HG03159 (cell line): ENCODE measurements at regions not wholly inside any gene's neighbourhood (a gene's known extent, or its start where the extent isn't known, plus 50 kb on each side); places are given as distances from the start of the nearest gene placed in this dataset.

Experiments
- ATAC-seq: cut with Tn5 transposase; IDR thresholded peaks from one replicate; pipeline ENCODE4 v1.9.1; 2021; ENCODE audit warnings: mild to moderate bottlenecking, moderate library complexity; ENCODE audit not compliant: unreplicated experiment

DNA sequence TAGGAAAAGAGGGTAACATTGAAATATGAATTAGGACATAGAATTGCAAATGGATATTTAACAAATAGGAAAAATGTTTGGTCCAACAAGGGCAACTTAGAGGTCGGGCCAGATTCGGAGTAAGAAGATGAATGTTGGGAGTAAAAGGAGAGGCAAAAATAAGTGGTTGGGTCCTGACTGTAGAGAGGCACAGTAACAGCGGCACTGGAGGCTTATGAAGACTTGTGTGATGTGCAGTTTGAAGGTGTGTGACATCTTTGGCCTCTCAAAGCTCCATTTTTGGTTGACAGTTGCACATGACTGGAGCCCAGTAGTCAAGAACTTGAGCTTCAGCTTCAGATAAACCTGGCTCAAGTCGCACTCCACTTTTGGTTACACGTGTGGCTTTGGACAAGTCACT, 109.9 kb upstream of the PAXBP1 start:
- no peak for ATAC-seq

DNA sequence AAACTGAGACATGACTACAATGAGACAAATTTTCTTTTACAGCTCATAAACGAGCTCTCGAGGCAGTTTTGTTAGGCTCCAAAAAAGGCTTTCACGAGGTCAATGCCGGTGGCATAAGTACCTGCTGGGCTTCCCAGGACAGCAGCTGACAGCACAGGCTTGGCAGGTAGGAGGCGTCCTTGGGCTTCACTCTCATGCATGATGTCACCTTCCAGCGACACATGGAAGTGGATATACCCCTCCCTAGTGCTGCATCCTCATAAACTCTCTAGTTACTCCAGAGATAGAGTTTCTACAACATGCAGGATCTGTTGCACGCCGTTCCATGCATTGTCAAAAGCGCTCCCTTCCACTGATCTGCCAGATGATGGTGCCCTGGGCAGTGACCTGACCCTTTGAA, 112.5 kb upstream of the PAXBP1 start:
- no peak for ATAC-seq

DNA sequence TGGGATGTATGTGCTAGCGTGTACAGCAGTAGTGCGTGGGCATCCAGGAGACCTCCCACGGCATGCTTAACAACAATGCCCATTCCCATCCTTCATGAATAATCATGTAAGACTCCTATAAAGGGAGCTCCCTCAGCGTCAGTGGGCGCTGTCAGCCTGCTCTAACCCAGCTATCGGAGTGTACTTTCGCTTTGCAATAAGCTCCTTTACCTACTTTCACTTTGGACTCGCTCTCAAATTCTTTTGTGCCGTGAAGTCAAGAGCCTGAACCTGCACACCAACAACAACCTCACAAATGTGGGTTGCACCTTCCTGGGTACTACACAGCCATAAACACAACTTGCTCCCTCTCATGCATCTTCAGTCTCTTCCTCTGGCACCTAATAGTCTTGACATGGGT, 114.8 kb upstream of the PAXBP1 start:
- ATAC-seq = no peak

DNA sequence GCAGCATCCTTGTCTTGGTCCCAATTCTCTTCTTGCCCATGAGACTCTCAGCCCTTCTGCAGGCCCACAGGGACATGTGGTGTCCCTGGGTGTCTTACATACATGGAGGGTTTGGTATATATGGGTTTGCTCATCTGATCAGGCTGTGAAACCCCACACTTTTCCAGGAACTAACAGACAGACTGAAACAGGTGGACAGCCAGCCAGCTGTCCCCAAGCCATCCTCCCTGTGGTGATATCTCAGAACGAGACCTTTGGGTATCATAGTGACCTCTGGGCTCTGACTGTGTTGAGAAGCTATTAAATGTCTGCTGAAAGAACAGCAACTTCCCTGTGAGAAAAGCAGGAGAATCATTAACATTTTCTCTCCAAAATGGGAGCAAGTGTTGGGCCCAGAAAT, 115.5 kb upstream of the PAXBP1 start:
- ATAC-seq = no peak

DNA sequence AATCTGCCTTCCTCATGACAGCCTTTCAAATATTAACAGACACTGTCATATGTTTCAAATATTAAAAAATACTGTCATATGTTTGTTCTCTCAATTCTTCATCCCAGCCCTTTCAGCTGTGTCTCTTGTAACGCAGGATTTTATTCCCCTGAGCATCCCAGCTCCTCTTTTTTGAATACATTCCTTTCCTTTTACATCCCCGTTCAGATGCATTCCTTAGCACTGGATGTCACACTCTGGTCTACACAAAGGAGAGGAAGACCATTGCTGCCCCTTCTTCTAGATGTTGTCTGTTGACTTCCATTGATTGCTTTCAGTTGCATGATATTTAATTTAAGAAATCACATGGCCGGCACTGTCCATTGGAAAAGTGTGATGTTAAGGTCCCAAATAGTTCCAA, 117.4 kb upstream of the PAXBP1 start:
- ATAC-seq = no peak

GRCh38 chr21:32889596-32889995, 118.0 kb upstream of the PAXBP1 start:
- no peak for ATAC-seq

GRCh38 chr21:32894321-32894720, 122.8 kb upstream of the PAXBP1 start:
- no peak for ATAC-seq

GRCh38 chr21:32900814-32901213, 124.9 kb upstream of the OLIG2 start:
- no peak for ATAC-seq

- no peak for ATAC-seq
Measured at GRCh38 chr21:32907521-32907920, 118.2 kb upstream of the OLIG2 start.

DNA sequence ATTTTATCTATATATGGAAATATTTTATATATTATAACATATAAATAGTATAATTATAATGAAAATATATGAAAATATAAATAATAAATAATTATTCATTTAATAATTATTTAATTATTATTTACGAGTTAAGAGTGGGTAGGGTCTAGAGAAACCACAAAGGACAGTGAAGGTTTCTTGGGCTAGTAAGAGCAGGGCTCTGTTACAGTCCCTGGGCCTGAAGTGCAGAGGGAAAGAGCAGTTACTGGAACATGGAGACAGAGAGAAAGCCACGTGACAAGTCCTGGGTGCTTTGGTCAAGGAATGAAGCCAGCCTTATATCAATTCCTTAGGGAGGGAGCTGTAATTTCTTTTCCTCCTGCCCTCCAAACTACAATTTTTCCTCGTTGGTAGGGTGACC, 117.2 kb upstream of the OLIG2 start:
- no peak for ATAC-seq

DNA sequence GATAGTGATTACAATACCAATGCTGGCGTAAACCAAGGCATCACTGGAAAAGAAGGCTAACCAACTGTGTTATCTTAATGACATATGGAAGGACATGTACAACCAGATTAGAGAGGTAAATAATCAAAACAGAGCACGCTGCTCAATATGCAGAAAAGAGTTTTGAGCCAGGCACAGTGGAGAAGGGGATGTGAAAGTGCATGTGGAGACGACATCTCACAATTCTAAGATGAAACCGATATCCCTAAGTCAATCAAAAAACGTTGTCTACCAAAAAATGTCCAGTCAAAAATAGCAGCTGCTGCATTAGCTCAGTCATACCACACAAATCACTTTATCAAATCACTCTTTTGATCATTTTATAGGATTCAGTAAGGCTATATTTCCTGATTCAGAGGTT, 116.3 kb upstream of the OLIG2 start:
- ATAC-seq = no peak

GRCh38 chr21:32914424-32915039, 111.2 kb upstream of the OLIG2 start:
- ATAC-seq = no peak

GRCh38 chr21:32915099-32915498, 110.6 kb upstream of the OLIG2 start:
- no peak for ATAC-seq

GRCh38 chr21:32916088-32916487, 109.6 kb upstream of the OLIG2 start:
- ATAC-seq = no peak

- no peak for ATAC-seq
Measured at GRCh38 chr21:32916522-32917099, 109.1 kb upstream of the OLIG2 start.

DNA sequence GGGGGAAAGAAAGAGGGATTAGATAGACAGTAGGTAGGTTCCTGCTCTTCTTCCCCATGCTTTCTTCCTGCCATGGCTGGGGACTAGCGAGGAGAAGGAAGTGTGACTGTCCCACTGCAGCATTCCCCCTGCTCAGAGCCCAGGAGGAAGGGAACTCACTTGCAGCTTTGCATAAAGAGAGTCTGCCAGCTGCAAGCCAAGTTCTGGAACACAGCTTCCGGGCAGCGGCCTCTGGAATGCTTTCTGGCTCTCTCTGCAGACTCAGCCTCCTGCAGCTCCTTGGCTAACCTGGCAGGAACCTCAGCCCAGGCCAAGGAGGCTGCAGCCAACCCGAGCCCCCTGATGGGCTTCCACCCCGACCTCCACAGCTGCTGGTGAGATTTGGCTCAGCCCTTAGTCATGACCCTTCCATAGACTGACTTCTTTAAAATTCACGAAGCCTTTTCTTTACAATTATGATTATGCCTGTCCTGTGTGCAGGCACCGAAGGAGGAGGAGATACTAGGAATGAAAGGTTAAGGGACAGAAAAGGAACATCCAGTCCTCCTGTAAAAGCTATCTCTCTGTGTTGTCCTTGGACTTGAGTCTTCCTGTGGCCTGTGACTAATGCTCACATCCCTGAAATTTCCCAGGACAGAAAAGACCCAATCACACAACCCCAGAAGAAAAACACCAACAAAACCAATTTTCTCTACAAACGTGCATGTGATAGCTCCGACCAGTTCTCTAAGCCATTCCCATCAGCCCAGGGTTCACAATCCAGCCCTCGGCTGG, 108.2 kb upstream of the OLIG2 start:
- ATAC-seq = no peak

DNA sequence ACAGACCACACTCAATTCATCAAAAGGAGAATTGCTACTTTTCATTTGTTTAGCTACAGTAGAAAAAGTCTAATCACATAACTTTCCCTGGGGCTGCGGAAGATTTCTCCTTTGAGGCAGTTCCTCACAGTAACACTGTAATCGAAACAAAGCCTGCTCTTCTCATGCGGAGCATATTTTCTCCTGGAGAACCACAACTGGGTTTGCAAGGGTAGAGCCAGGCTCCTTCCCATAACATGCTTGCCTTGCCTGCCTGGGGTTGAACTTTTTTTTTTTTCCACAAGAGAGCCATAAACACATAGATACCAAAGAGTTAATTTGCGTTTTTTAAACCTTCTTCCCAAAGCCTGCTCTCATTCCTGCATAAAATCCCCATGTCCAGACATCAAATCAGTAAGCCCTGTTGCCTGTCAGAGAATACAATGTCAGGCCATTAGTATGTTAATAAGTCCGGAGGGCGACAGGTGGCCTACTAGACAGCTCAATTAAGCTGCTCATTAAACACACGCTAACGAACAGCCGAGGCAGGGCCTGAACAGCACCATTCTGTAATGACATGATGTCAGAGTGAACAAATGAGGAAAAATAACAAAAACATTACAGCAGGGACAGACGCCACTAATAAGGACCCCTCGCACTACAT, 107.1 kb upstream of the OLIG2 start:
- no peak for ATAC-seq

GRCh38 chr21:32920474-32920873, 105.3 kb upstream of the OLIG2 start:
- ATAC-seq = no peak

GRCh38 chr21:32921632-32922230, 104.0 kb upstream of the OLIG2 start:
- no peak for ATAC-seq

DNA sequence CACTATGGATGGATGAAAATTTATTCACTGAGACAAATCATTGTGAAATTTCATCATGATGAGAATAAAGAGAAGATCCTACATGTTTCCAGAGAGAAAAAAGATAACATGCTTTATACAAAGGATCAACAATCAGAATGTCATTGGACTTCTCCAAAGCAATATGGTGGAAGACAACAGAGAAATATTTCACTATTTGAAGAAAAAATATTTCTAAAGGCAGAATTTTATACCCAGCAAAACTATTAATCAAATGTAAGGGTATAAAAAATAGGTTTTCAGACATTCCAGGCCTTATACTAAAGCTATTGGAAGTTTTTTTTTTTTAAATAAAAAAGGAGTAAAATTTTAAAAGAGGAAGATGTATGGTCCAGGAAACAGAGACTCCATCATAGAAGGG, 100.6 kb upstream of the OLIG2 start:
- no peak for ATAC-seq

GRCh38 chr21:32929633-32930038, 96.1 kb upstream of the OLIG2 start:
- peak; percentile 43 for ATAC-seq

DNA sequence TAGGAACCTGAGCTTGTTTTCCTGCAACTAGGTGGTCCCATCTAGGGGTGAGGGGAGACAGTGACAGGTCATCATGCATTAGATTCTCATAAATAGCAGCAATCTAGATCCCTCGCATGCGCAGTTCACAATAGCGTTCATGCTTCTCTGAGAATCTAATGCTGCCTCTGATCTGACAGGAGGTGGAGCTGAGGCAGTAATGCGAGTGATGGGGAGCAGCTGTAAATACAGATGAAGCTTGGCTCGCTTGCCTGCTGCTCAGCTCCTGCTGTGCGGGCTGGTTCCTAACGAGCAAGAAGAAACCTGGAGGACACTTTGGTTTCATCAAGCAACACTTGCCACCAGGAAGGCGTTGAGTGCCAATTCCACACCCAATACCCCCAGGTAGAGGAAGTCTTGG, 95.1 kb upstream of the OLIG2 start:
- ATAC-seq = no peak
